22Rv1 (cell line): ENCODE measurements at regions not wholly inside any gene's neighbourhood (a gene's known extent, or its start where the extent isn't known, plus 50 kb on each side); places are given as distances from the start of the nearest gene placed in this dataset.

ENCODE experiments used
- H3K27ac ChIP-seq: fragments of 450-650 bp; 2 replicates; pipeline ENCODE4 v1.5.1; 2017
- CTCF ChIP-seq: fragments of 450-650 bp; IDR thresholded peaks from 2 replicates; pipeline ENCODE4 v1.5.1; 2017; ENCODE audit warnings: mild to moderate bottlenecking
- ZFX ChIP-seq: fragments of 450-650 bp; IDR thresholded peaks from 2 replicates; pipeline ENCODE4 v1.6.1; 2017; ENCODE audit warnings: antibody characterized with exemption, borderline replicate concordance

- H3K27ac ChIP-seq: no peak overlapping the region
- TF ChIP-seq CTCF (no peak), ZFX (no peak)
Measured at GRCh38 chr18:39348757-39349156, 1783.2 kb upstream of the CELF4 start.

- no peak overlapping the region for H3K27ac ChIP-seq
- TF ChIP-seq CTCF (no peak), ZFX (no peak)
Measured at GRCh38 chr18:39347701-39348100, 1782.1 kb upstream of the CELF4 start.

GRCh38 chr18:39346916-39347315 is 1781.3 kb upstream of the CELF4 start:
- no peak overlapping the region for H3K27ac ChIP-seq
- TF ChIP-seq CTCF (no peak), ZFX (no peak)

- H3K27ac ChIP-seq: no peak overlapping the region
- TF ChIP-seq ZFX: no peak
- TF ChIP-seq CTCF: no peak
Measured at GRCh38 chr18:39345321-39345720, 1779.7 kb upstream of the CELF4 start.

- TF ChIP-seq ZFX (no peak), CTCF (no peak)
Measured at GRCh38 chr18:39344487-39344886, 1778.9 kb upstream of the CELF4 start.

GRCh38 chr18:39341129-39341528 is 1775.5 kb upstream of the CELF4 start:
- TF ChIP-seq ZFX (no peak), CTCF (no peak)
- no peak overlapping the region for H3K27ac ChIP-seq

More at GRCh38 chr18:39344487-39344886, 1778.9 kb upstream of the CELF4 start:
- H3K27ac ChIP-seq: no peak overlapping the region

- no peak for TF ChIP-seq CTCF
- TF ChIP-seq ZFX: no peak
- H3K27ac ChIP-seq: no peak overlapping the region
Measured at GRCh38 chr18:39340418-39340817, 1774.8 kb upstream of the CELF4 start.
